Neuron (in vitro differentiated cells): ENCODE measurements at regions not wholly inside any gene's neighbourhood (a gene's known extent, or its start where the extent isn't known, plus 50 kb on each side); places are given as distances from the start of the nearest gene placed in this dataset.
"Not testable (repeated sequence)": the region's sequence is repeated elsewhere in the genome, so short reads cannot be mapped to it uniquely, and the experiment has no call there.

ENCODE experiments used
- H2AFZ ChIP-seq: one replicate; pipeline ENCODE4 v1.6.1; 2013; ENCODE audit warnings: low read depth, mild to moderate bottlenecking, inconsistent platforms, low read length, moderate library complexity
- H3K27me3 ChIP-seq: one replicate; pipeline ENCODE4 v1.6.1; 2013; ENCODE audit warnings: low read length; ENCODE audit not compliant: insufficient read depth
- H3K36me3 ChIP-seq: one replicate; pipeline ENCODE4 v1.6.1; 2013; ENCODE audit warnings: low read length; ENCODE audit not compliant: insufficient read depth
- H3K4me1 ChIP-seq: one replicate; pipeline ENCODE4 v1.6.1; 2013; ENCODE audit warnings: low read length; ENCODE audit not compliant: insufficient read depth
- H3K4me3 ChIP-seq: 2 replicates; pipeline ENCODE4 v1.5.1; 2013; ENCODE audit warnings: mild to moderate bottlenecking, low read length, moderate library complexity
- H3K9me3 ChIP-seq: one replicate; pipeline ENCODE4 v1.6.1; 2013; ENCODE audit warnings: low read length

DNA sequence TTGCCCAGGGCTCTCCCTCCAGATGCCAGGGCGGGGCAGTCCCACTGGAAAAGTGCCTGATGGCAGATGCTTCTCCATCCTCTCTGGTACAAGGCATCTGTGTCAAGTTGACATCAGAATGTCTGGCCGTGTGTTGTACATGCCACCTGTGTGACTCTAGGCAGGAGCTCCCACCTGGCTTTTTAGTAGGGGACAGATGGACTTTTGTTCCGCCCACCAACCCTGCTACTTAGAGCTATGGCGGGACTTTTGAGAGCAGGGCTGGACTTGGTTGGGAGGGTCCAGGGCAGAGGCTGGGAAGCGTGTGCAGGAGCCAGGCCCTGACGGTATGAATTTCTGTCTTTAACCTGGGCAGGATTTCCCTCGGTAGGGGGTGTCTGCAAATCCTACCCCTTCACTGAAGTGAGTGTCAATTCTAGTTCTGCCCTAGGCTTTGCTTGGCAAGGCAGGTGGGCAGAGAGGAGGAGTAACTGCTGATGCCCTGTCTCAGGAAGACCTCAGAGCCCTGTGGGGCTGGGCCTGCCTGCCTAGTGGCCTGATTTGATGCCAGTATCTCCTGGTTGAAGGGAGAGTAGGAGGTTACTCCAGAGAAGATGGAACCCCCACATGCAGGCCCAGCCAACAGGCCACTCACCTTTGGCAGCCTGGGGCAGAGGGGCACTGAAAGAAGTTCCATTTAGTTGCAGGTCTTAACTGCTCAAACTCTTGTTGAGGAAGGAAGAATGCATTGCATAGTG is 99.1 kb downstream of the PJA1 start:
- Histone ChIP-seq H3K36me3 (no peaks in the 10 kb centered on the region), H3K9me3 (no peaks in the 10 kb centered on the region), H2AFZ (no peak overlapping the region), H3K27me3 (peaks cover 7% of the 10 kb centered on the region), H3K4me3 (no peak overlapping the region), H3K4me1 (peaks cover 4% of the 10 kb centered on the region)

- Histone ChIP-seq H3K27me3 (peaks cover 7% of the 10 kb centered on the region), H2AFZ (no peak overlapping the region), H3K4me1 (peaks cover 5% of the 10 kb centered on the region), H3K4me3 (no peak overlapping the region), H3K36me3 (no peaks in the 10 kb centered on the region), H3K9me3 (no peaks in the 10 kb centered on the region)
Measured at GRCh38 chrX:69065451-69065850, 99.8 kb downstream of the PJA1 start.

- peaks cover 7% of the 10 kb centered on the region for H3K4me1 ChIP-seq
- H2AFZ ChIP-seq, result no peak overlapping the region
- no peaks in the 10 kb centered on the region for H3K9me3 ChIP-seq
- H3K27me3 ChIP-seq, result peaks cover 7% of the 10 kb centered on the region
- H3K36me3 ChIP-seq, result no peaks in the 10 kb centered on the region
- H3K4me3 ChIP-seq, result no peak overlapping the region
Measured at GRCh38 chrX:69063486-69063885, 101.8 kb downstream of the PJA1 start.

DNA sequence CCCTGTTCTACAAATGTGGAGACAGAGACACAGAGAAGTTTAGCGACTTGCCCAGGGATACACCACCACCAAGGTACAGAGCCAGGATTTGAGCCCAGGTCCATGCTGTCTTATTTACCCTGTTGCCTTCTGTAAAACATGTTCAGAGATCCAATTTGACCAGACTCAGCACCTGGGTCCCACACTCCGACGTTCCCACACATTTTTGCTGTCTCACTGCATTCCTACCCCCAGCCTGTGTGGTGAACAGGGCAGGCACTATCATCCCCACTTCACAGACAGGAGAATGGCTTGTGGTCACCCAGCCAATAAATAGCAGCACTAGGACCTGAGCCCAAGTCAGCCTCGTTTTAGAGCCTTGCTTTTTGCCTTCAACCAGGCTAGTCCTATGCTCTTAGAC is 102.8 kb downstream of the PJA1 start:
- Histone ChIP-seq H3K4me3 (no peak overlapping the region), H3K27me3 (peaks cover 4% of the 10 kb centered on the region), H3K9me3 (no peaks in the 10 kb centered on the region), H3K36me3 (no peaks in the 10 kb centered on the region), H3K4me1 (peaks cover 3% of the 10 kb centered on the region), H2AFZ (no peak overlapping the region)

GRCh38 chrX:69060631-69061408 is 104.4 kb downstream of the PJA1 start:
- H3K27me3 ChIP-seq, result peaks cover 4% of the 10 kb centered on the region
- H3K4me3 ChIP-seq, result no peak overlapping the region
- no peaks in the 10 kb centered on the region for H3K36me3 ChIP-seq
- H2AFZ ChIP-seq, result no peak overlapping the region
- H3K4me1 ChIP-seq, result peaks cover 3% of the 10 kb centered on the region
- no peaks in the 10 kb centered on the region for H3K9me3 ChIP-seq

- Histone ChIP-seq H3K36me3 (no peaks in the 10 kb centered on the region), H2AFZ (no peak overlapping the region), H3K27me3 (no peaks in the 10 kb centered on the region), H3K9me3 (no peaks in the 10 kb centered on the region), H3K4me1 (peaks cover under 1% of the 10 kb centered on the region), H3K4me3 (no peak overlapping the region)
Measured at GRCh38 chrX:69055193-69055592, 110.1 kb downstream of the PJA1 start.

- not testable (repeated sequence) for H3K9me3 ChIP-seq, H2AFZ ChIP-seq, H3K4me3 ChIP-seq, H3K27me3 ChIP-seq, H3K4me1 ChIP-seq, H3K36me3 ChIP-seq
Measured at GRCh38 chrX:69054497-69054896, 110.8 kb downstream of the PJA1 start.

DNA sequence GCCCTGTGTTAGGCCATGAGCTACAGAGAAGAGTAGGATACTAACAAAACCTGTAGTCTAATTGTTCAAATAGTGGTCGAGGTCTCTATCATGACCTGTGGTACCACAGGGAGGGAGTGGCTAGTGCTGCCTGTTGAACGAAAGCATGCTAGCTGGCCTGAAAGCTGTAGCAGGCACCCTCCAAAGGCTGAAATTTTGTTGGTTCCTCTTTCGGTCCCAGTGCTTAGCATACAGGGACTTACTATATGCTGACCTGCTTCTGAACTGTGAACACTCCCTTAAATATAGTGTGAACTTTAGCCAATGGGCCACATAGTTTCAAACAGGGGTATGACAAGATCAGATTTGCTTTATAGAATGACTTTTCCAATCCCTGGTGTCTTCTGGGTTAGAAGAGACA is 113.4 kb downstream of the PJA1 start:
- Histone ChIP-seq H3K9me3 (no peaks in the 10 kb centered on the region), H3K36me3 (no peaks in the 10 kb centered on the region), H2AFZ (no peak overlapping the region), H3K4me3 (no peak overlapping the region), H3K4me1 (no peaks in the 10 kb centered on the region), H3K27me3 (peaks cover 4% of the 10 kb centered on the region)

GRCh38 chrX:69050051-69050765 is 115.0 kb downstream of the PJA1 start:
- no peak overlapping the region for H2AFZ ChIP-seq
- H3K36me3 ChIP-seq, result no peaks in the 10 kb centered on the region
- H3K27me3 ChIP-seq, result peaks cover 4% of the 10 kb centered on the region
- no peak overlapping the region for H3K4me3 ChIP-seq
- H3K9me3 ChIP-seq, result no peaks in the 10 kb centered on the region
- no peaks in the 10 kb centered on the region for H3K4me1 ChIP-seq

DNA sequence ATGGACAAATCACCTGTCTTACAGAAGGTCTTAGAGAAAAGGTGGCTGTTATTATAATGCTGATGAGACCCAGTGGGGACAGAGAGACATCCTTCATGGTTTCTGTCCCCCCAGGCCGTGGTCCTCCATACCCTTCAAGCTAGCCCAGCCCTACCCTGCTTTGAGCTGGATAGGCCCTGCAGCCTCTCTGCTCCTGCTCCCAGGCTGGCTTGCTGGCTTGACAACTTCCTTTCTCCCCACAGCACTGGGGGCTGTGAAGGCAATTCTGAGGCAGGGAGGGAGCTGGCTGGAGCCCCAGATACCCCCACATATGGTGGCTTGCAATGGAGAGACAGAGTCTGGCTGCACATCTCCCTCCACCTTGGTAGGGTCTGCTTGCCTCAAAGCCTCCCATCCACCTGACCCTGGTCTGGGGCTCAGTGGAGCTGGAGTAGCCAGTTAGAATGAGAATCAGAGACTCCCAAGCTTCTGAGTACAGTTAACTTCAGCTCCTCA is 118.2 kb downstream of the PJA1 start:
- no peak overlapping the region for H2AFZ ChIP-seq
- no peaks in the 10 kb centered on the region for H3K9me3 ChIP-seq
- H3K4me1 ChIP-seq, result no peaks in the 10 kb centered on the region
- peaks cover 4% of the 10 kb centered on the region for H3K27me3 ChIP-seq
- H3K4me3 ChIP-seq, result no peak overlapping the region
- H3K36me3 ChIP-seq, result no peaks in the 10 kb centered on the region

- Histone ChIP-seq H3K4me3 (no peak overlapping the region), H3K27me3 (peaks cover 4% of the 10 kb centered on the region), H3K4me1 (no peaks in the 10 kb centered on the region), H3K36me3 (no peaks in the 10 kb centered on the region), H2AFZ (no peak overlapping the region), H3K9me3 (no peaks in the 10 kb centered on the region)
Measured at GRCh38 chrX:69045616-69046345, 119.5 kb downstream of the PJA1 start.

GRCh38 chrX:69038816-69039215 is 126.4 kb downstream of the PJA1 start:
- no peaks in the 10 kb centered on the region for H3K36me3 ChIP-seq
- no peaks in the 10 kb centered on the region for H3K9me3 ChIP-seq
- no peaks in the 10 kb centered on the region for H3K27me3 ChIP-seq
- no peak overlapping the region for H3K4me3 ChIP-seq
- H2AFZ ChIP-seq, result no peak overlapping the region
- H3K4me1 ChIP-seq, result no peaks in the 10 kb centered on the region
